ENCODE measurements at regions not wholly inside any gene's neighbourhood (a gene's known extent, or its start where the extent isn't known, plus 50 kb on each side); places are given as distances from the start of the nearest gene placed in this dataset.

DNA sequence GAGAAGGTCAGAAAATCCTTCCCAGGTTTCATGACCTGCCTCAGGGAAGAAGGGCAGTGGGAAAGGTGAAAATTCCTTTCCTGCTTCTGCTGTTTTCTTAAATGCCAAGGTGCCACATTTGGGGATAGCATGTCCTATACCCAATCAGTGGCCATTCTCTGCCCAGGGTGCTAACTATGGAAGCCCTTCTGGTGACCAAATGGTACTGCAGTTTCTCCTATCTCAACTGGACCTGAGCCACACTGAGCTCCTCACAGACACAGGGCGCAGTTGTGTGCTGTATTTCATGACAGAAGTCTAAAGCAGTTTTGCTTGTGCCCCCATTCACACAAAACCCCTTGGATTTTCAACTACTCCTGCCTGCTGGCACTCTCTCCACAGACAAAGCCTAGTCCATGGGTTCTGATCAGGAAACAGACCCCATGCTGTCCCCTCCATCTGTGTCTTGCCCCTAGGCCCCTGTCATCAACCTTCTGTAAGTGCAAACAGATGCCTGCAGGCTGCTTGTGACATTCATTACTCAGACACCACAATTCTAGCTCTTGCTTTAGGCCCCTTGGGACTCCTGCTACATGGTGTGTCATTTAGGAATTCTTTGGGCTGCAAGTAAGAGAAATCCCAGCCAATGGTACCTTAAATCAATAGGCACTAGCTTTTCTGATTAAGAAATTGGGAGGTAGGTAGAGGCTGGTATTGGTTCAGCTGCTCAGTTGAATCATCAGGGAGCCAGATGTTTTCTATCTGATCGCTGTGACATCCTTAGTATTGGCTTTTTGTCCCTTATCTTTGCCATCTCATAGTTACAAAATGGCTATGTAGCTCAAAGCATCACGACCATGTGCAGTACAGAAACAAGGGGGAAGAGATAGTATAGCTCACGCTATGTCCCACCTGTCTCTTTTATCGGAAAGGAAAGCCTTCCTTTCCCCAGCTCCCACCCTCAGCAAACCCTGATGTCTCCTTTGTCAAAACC lies 147.8 kb downstream of the CD83 start:
- TF ChIP-seq CTCF (IDR thresholded peaks at IDR 0.05; ENCODE audit: low read length) (no peak), EZH2 (optimal IDR thresholded peaks at IDR 0.05; ENCODE audit: low read depth, low read length) (no peak)

Measured in MM.1S (cell line).